MCF 10A (cell line): ENCODE measurements at regions not wholly inside any gene's neighbourhood (a gene's known extent, or its start where the extent isn't known, plus 50 kb on each side); places are given as distances from the start of the nearest gene placed in this dataset.

ENCODE experiments used
- BruUV-seq: library from RNA; stranded (reverse); fragments of 400-500 nt; replicated peaks from 2 replicates; lab custom pipeline; 2021; lab: Mats Ljungman, UMichigan
- CTCF ChIA-PET: fragments of 300-600 bp; sonication (Branson Sonifier 250); formaldehyde crosslinking; extraction: SDS; loops from one replicate; lab custom pipeline; 2021; ENCODE audit warnings: antibody characterized with exemption, inconsistent platforms; lab: Yijun Ruan, JAX
- POLR2A ChIA-PET: fragments of 300-600, 350-650 bp; sonication (Branson Sonifier 250); formaldehyde crosslinking; extraction: SDS; loops from one replicate; lab custom pipeline; 2020; ENCODE audit warnings: antibody characterized with exemption, inconsistent platforms; lab: Yijun Ruan, JAX
- DNase-seq: peaks from one replicate; pipeline ENCODE4 v3.0.0-alpha.2; 2018; ENCODE audit not compliant: unreplicated experiment
- H3K27ac Mint-ChIP-seq: one replicate; pipeline ENCODE4 v1.8.0; 2022; ENCODE audit warnings: mild to moderate bottlenecking, low read depth, mixed read lengths; ENCODE audit not compliant: unreplicated experiment
- H3K27me3 Mint-ChIP-seq: one replicate; pipeline ENCODE4 v1.8.0; 2022; ENCODE audit warnings: mixed read lengths; ENCODE audit not compliant: insufficient read depth, unreplicated experiment
- H3K36me3 Mint-ChIP-seq: one replicate; pipeline ENCODE4 v1.8.0; 2022; ENCODE audit warnings: mild to moderate bottlenecking, moderate library complexity, mixed read lengths; ENCODE audit not compliant: insufficient read depth, unreplicated experiment
- H3K4me1 Mint-ChIP-seq: one replicate; pipeline ENCODE4 v1.8.0; 2022; ENCODE audit warnings: mixed read lengths; ENCODE audit not compliant: insufficient read depth, unreplicated experiment
- H3K4me3 Mint-ChIP-seq: one replicate; pipeline ENCODE4 v1.8.0; 2022; ENCODE audit warnings: mild to moderate bottlenecking, moderate library complexity, mixed read lengths; ENCODE audit not compliant: unreplicated experiment
- H3K9me3 Mint-ChIP-seq: one replicate; pipeline ENCODE4 v1.8.0; 2022; ENCODE audit warnings: mixed read lengths; ENCODE audit not compliant: unreplicated experiment
- intact Hi-C: fragments of 100-400 bp; cut with micrococcal nuclease; formaldehyde crosslinking; loops from 2 replicates; pipeline ENCODE4 v1.14.1; 2022
- TF ChIP-seq, protein P1 (sequence below): fragments of 200-600 bp; IDR thresholded peaks from one replicate; pipeline ENCODE4 v1.8.0; 2022; ENCODE audit warnings: antibody characterized with exemption, mild to moderate bottlenecking; ENCODE audit not compliant: unreplicated experiment

DNA sequence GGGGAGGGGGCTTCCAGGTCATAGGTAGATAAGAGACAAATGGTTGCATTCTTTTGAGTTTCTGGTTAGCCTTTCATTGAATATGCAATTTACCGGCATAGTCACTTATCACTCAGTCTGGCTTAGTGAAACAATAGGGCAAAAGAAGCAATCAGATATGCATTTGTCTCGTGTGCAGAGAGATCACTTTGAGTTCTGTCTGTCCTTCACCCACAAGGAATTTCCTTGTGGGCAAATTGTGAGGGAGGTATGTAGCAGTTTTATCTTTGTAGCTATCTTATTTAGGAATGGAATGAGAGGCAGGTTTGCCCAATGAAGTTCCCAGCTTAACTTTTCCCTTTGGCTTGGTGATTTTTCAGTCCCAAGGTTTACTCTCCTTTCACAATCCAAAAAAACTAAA is 116.1 kb downstream of the TUSC1 start:
- Mint-ChIP-seq H3K9me3 (no peaks in the 10 kb centered on the region), H3K36me3 (no peaks in the 10 kb centered on the region), H3K27ac (no peak overlapping the region), H3K4me1 (no peaks in the 10 kb centered on the region), H3K27me3 (peaks cover 10% of the 10 kb centered on the region), H3K4me3 (no peak overlapping the region)
- BruUV-seq, result no TSS peak
- ChIA-PET CTCF (no interaction called here), POLR2A (no interaction called here)
- TF ChIP-seq, protein P1, sequence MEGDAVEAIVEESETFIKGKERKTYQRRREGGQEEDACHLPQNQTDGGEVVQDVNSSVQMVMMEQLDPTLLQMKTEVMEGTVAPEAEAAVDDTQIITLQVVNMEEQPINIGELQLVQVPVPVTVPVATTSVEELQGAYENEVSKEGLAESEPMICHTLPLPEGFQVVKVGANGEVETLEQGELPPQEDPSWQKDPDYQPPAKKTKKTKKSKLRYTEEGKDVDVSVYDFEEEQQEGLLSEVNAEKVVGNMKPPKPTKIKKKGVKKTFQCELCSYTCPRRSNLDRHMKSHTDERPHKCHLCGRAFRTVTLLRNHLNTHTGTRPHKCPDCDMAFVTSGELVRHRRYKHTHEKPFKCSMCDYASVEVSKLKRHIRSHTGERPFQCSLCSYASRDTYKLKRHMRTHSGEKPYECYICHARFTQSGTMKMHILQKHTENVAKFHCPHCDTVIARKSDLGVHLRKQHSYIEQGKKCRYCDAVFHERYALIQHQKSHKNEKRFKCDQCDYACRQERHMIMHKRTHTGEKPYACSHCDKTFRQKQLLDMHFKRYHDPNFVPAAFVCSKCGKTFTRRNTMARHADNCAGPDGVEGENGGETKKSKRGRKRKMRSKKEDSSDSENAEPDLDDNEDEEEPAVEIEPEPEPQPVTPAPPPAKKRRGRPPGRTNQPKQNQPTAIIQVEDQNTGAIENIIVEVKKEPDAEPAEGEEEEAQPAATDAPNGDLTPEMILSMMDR, result no peak
- DNase-seq, result no peak
- intact Hi-C loops, result no loop called here

DNA sequence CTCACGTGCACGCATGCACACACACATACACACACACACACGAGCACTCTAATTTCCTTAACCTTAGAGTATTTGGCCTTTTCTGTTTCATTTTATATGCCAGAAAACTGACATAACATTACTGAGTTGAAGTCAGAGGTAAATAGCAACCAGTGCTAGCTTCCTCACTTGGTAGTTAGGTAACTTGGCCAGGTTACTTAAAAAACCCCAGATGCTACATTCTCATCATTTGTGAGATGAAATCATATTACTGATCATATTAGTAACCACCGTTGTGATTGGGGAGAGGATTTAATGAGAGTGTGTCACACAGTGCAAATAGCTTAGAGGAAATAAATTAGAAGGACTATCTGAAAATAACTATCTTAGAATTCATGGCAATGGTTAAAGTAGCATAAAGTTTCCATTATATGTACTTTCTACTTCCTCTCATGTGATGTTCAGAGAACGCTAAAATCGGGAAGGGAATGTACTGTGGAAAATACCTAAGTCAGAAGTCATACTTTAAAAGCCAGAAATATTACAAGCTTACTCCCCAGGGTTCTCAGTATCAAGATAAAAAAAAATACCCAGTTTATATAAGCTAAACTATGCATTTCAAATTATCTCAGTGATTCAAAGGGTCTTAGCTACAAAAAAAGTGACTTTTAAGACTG is 120.5 kb downstream of the TUSC1 start:
- CTCF ChIA-PET, result interaction anchor here (0.6 kb wide), 1 partner anchor 25 kb away, joined by 3 read pairs; no protein-coding TSS in a partner anchor

GRCh38 chr9:25556540-25556939 is 121.7 kb downstream of the TUSC1 start:
- DNase-seq, result no peak
- no peak overlapping the region for H3K4me3 Mint-ChIP-seq
- no peak overlapping the region for H3K27ac Mint-ChIP-seq
- intact Hi-C loops, result no loop called here
- no peaks in the 10 kb centered on the region for H3K4me1 Mint-ChIP-seq
- no peaks in the 10 kb centered on the region for H3K9me3 Mint-ChIP-seq
- POLR2A ChIA-PET, result no interaction called here
- H3K36me3 Mint-ChIP-seq, result no peaks in the 10 kb centered on the region
- BruUV-seq, result no TSS peak
- TF ChIP-seq, protein P1, result no peak
- H3K27me3 Mint-ChIP-seq, result peaks cover 11% of the 10 kb centered on the region
- CTCF ChIA-PET, result no interaction called here

More for the DNA sequence above, 120.5 kb downstream of the TUSC1 start:
- no peaks in the 10 kb centered on the region for H3K4me1 Mint-ChIP-seq
- H3K4me3 Mint-ChIP-seq, result no peak overlapping the region
- no peaks in the 10 kb centered on the region for H3K9me3 Mint-ChIP-seq
- DNase-seq, result no peak
- TF ChIP-seq, protein P1, result no peak
- intact Hi-C loops, result no loop called here
- peaks cover 11% of the 10 kb centered on the region for H3K27me3 Mint-ChIP-seq
- H3K27ac Mint-ChIP-seq, result no peak overlapping the region
- no TSS peak for BruUV-seq
- no peaks in the 10 kb centered on the region for H3K36me3 Mint-ChIP-seq
- POLR2A ChIA-PET, result no interaction called here

GRCh38 chr9:25548847-25549246 is 129.4 kb downstream of the TUSC1 start:
- no peak for DNase-seq
- TF ChIP-seq, protein P1, result no peak
- no peak overlapping the region for H3K27ac Mint-ChIP-seq
- no TSS peak for BruUV-seq
- H3K27me3 Mint-ChIP-seq, result no peaks in the 10 kb centered on the region
- ChIA-PET CTCF (no interaction called here), POLR2A (no interaction called here)
- no peaks in the 10 kb centered on the region for H3K36me3 Mint-ChIP-seq
- H3K4me3 Mint-ChIP-seq, result no peak overlapping the region
- intact Hi-C loops, result no loop called here
- no peaks in the 10 kb centered on the region for H3K4me1 Mint-ChIP-seq
- H3K9me3 Mint-ChIP-seq, result no peaks in the 10 kb centered on the region
